ENCODE measurements at regions not wholly inside any gene's neighbourhood (a gene's known extent, or its start where the extent isn't known, plus 50 kb on each side); places are given as distances from the start of the nearest gene placed in this dataset.

DNA sequence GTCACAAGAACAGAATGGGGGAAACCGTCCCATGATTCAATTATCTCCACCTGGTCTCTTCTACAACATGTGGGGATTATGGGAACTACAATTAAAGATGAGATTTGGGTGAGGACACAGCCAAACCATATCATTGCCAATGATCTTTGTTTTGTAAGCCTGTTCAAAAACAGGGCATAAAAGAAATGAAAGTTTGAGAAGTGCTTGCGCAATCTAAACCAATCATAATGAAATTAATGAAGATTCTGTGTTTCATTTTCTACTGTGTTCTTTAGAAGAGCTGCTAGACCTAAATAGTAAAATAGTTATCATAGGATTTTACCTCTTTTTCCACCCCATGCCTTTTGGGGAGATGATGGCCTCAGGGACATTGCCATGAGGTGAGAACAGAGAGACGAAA is 761.3 kb downstream of the HDGFL1 start:
- ChIA-PET POLR2A (interaction anchor here (0.6 kb wide), 1 partner anchor 382 kb away, joined by 3 read pairs; no protein-coding TSS in a partner anchor), CTCF (no interaction called here)
- Mint-ChIP-seq H3K4me3 (no peak overlapping the region), H3K36me3 (no peaks in the 10 kb centered on the region), H3K27ac (no peak overlapping the region), H3K4me1 (no peaks in the 10 kb centered on the region), H3K9me3 (no peaks in the 10 kb centered on the region), H3K27me3 (ENCODE audit: low read depth) (no peaks in the 10 kb centered on the region)
- DNase-seq (ENCODE audit: low spot score) (no peak), ATAC-seq (no peak)
- TF ChIP-seq ZNF138 (CRISPR knock-in tag; conservative IDR thresholded peaks at IDR 0.05) (no peak), IRF1 (CRISPR knock-in tag; IDR thresholded peaks at IDR 0.05) (no peak), GRHL2 (CRISPR knock-in tag; IDR thresholded peaks at IDR 0.05; ENCODE audit: insufficient replicate concordance, severe bottlenecking) (no peak), ZNF263 (CRISPR knock-in tag; IDR thresholded peaks at IDR 0.05; ENCODE audit: low read depth) (no peak), ZNF425 (CRISPR knock-in tag; conservative IDR thresholded peaks at IDR 0.05) (no peak), ATF1 (CRISPR knock-in tag; IDR thresholded peaks at IDR 0.05) (no peak), RELA (CRISPR knock-in tag; IDR thresholded peaks at IDR 0.05; ENCODE audit: borderline replicate concordance) (no peak), AR (CRISPR knock-in tag; IDR thresholded peaks at IDR 0.05) (no peak), FOXJ3 (CRISPR knock-in tag; IDR thresholded peaks at IDR 0.05; ENCODE audit: borderline replicate concordance) (no peak), ZSCAN18 (CRISPR knock-in tag; IDR thresholded peaks at IDR 0.05) (no peak), STAT6 (CRISPR knock-in tag; conservative IDR thresholded peaks at IDR 0.05; ENCODE audit: low read depth) (no peak)
- TF ChIP-seq, protein P1, sequence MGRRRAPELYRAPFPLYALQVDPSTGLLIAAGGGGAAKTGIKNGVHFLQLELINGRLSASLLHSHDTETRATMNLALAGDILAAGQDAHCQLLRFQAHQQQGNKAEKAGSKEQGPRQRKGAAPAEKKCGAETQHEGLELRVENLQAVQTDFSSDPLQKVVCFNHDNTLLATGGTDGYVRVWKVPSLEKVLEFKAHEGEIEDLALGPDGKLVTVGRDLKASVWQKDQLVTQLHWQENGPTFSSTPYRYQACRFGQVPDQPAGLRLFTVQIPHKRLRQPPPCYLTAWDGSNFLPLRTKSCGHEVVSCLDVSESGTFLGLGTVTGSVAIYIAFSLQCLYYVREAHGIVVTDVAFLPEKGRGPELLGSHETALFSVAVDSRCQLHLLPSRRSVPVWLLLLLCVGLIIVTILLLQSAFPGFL (CRISPR knock-in tag; IDR thresholded peaks at IDR 0.05; ENCODE audit: borderline replicate concordance), result no peak
- TF ChIP-seq, protein P2, sequence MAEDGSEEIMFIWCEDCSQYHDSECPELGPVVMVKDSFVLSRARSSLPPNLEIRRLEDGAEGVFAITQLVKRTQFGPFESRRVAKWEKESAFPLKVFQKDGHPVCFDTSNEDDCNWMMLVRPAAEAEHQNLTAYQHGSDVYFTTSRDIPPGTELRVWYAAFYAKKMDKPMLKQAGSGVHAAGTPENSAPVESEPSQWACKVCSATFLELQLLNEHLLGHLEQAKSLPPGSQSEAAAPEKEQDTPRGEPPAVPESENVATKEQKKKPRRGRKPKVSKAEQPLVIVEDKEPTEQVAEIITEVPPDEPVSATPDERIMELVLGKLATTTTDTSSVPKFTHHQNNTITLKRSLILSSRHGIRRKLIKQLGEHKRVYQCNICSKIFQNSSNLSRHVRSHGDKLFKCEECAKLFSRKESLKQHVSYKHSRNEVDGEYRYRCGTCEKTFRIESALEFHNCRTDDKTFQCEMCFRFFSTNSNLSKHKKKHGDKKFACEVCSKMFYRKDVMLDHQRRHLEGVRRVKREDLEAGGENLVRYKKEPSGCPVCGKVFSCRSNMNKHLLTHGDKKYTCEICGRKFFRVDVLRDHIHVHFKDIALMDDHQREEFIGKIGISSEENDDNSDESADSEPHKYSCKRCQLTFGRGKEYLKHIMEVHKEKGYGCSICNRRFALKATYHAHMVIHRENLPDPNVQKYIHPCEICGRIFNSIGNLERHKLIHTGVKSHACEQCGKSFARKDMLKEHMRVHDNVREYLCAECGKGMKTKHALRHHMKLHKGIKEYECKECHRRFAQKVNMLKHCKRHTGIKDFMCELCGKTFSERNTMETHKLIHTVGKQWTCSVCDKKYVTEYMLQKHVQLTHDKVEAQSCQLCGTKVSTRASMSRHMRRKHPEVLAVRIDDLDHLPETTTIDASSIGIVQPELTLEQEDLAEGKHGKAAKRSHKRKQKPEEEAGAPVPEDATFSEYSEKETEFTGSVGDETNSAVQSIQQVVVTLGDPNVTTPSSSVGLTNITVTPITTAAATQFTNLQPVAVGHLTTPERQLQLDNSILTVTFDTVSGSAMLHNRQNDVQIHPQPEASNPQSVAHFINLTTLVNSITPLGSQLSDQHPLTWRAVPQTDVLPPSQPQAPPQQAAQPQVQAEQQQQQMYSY (CRISPR knock-in tag; IDR thresholded peaks at IDR 0.05), result no peak
- TF ChIP-seq, protein P3, sequence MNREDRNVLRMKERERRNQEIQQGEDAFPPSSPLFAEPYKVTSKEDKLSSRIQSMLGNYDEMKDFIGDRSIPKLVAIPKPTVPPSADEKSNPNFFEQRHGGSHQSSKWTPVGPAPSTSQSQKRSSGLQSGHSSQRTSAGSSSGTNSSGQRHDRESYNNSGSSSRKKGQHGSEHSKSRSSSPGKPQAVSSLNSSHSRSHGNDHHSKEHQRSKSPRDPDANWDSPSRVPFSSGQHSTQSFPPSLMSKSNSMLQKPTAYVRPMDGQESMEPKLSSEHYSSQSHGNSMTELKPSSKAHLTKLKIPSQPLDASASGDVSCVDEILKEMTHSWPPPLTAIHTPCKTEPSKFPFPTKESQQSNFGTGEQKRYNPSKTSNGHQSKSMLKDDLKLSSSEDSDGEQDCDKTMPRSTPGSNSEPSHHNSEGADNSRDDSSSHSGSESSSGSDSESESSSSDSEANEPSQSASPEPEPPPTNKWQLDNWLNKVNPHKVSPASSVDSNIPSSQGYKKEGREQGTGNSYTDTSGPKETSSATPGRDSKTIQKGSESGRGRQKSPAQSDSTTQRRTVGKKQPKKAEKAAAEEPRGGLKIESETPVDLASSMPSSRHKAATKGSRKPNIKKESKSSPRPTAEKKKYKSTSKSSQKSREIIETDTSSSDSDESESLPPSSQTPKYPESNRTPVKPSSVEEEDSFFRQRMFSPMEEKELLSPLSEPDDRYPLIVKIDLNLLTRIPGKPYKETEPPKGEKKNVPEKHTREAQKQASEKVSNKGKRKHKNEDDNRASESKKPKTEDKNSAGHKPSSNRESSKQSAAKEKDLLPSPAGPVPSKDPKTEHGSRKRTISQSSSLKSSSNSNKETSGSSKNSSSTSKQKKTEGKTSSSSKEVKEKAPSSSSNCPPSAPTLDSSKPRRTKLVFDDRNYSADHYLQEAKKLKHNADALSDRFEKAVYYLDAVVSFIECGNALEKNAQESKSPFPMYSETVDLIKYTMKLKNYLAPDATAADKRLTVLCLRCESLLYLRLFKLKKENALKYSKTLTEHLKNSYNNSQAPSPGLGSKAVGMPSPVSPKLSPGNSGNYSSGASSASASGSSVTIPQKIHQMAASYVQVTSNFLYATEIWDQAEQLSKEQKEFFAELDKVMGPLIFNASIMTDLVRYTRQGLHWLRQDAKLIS (CRISPR knock-in tag; IDR thresholded peaks at IDR 0.05; ENCODE audit: borderline replicate concordance), result no peak
